ENCODE measurements at regions not wholly inside any gene's neighbourhood (a gene's known extent, or its start where the extent isn't known, plus 50 kb on each side); places are given as distances from the start of the nearest gene placed in this dataset.

GRCh38 chr18:51405683-51406477, 208.4 kb upstream of the MEX3C start:
- H3K27ac ChIP-seq (ENCODE audit: low read depth, low read length), result no peak overlapping the region
- TF ChIP-seq CTCF (IDR thresholded peaks at IDR 0.05; ENCODE audit: low read depth, low read length), result no peak
- ChIA-PET CTCF (no interaction called here), POLR2A (no interaction called here)
- H3K4me3 ChIP-seq (ENCODE audit: low read depth, low read length), result no peak overlapping the region
- H3K27me3 ChIP-seq (ENCODE audit: control insufficient read depth, insufficient read depth, low read length), result no peaks in the 10 kb centered on the region
- no peak for DNase-seq (ENCODE audit: low read depth, low spot score)
- peaks cover 19% of the 10 kb centered on the region for H3K9me3 ChIP-seq (ENCODE audit: control insufficient read depth, insufficient read depth, low read length)

- ChIA-PET CTCF (no interaction called here), POLR2A (no interaction called here)
- H3K4me3 ChIP-seq (ENCODE audit: low read depth, low read length), result no peak overlapping the region
- no peaks in the 10 kb centered on the region for H3K27me3 ChIP-seq (ENCODE audit: control insufficient read depth, insufficient read depth, low read length)
- H3K9me3 ChIP-seq (ENCODE audit: control insufficient read depth, insufficient read depth, low read length), result peaks cover 8% of the 10 kb centered on the region
- TF ChIP-seq CTCF (IDR thresholded peaks at IDR 0.05; ENCODE audit: low read depth, low read length), result no peak
- no peak overlapping the region for H3K27ac ChIP-seq (ENCODE audit: low read depth, low read length)
- DNase-seq (ENCODE audit: low read depth, low spot score), result no peak
Measured at GRCh38 chr18:51417643-51418483, 220.4 kb upstream of the MEX3C start.

GRCh38 chr18:51425475-51425874, 228.0 kb upstream of the MEX3C start:
- ChIA-PET POLR2A (no interaction called here), CTCF (no interaction called here)
- no peak overlapping the region for H3K4me3 ChIP-seq (ENCODE audit: low read depth, low read length)
- no peak overlapping the region for H3K27ac ChIP-seq (ENCODE audit: low read depth, low read length)
- peaks cover 11% of the 10 kb centered on the region; the same call in 1 of the 2 replicates for H3K9me3 ChIP-seq (ENCODE audit: control insufficient read depth, insufficient read depth, low read length)
- no peak for DNase-seq (ENCODE audit: low read depth, low spot score)
- no peak for TF ChIP-seq CTCF (IDR thresholded peaks at IDR 0.05; ENCODE audit: low read depth, low read length)
- H3K27me3 ChIP-seq (ENCODE audit: control insufficient read depth, insufficient read depth, low read length), result no peaks in the 10 kb centered on the region

- H3K9me3 ChIP-seq (ENCODE audit: control insufficient read depth, insufficient read depth, low read length), result peaks cover 12% of the 10 kb centered on the region; the same call in 1 of the 2 replicates
- CTCF ChIA-PET, result no interaction called here
- no peak for TF ChIP-seq CTCF (IDR thresholded peaks at IDR 0.05; ENCODE audit: low read depth, low read length)
- H3K27me3 ChIP-seq (ENCODE audit: control insufficient read depth, insufficient read depth, low read length), result no peaks in the 10 kb centered on the region
- H3K4me3 ChIP-seq (ENCODE audit: low read depth, low read length), result no peak overlapping the region
- DNase-seq (ENCODE audit: low read depth, low spot score), result no peak
- POLR2A ChIA-PET, result no interaction called here
- H3K27ac ChIP-seq (ENCODE audit: low read depth, low read length), result no peak overlapping the region
Measured at GRCh38 chr18:51425889-51426288, 228.4 kb upstream of the MEX3C start.

GRCh38 chr18:51426996-51427395, 229.5 kb upstream of the MEX3C start:
- H3K4me3 ChIP-seq (ENCODE audit: low read depth, low read length), result no peak overlapping the region
- DNase-seq (ENCODE audit: low read depth, low spot score), result no peak
- no peak for TF ChIP-seq CTCF (IDR thresholded peaks at IDR 0.05; ENCODE audit: low read depth, low read length)
- no peak overlapping the region for H3K27ac ChIP-seq (ENCODE audit: low read depth, low read length)
- POLR2A ChIA-PET, result no interaction called here
- H3K27me3 ChIP-seq (ENCODE audit: control insufficient read depth, insufficient read depth, low read length), result no peaks in the 10 kb centered on the region
- peaks cover 12% of the 10 kb centered on the region; the same call in 1 of the 2 replicates for H3K9me3 ChIP-seq (ENCODE audit: control insufficient read depth, insufficient read depth, low read length)
- CTCF ChIA-PET, result no interaction called here

All from AG04450 (cell line).